ENCODE measurements at regions not wholly inside any gene's neighbourhood (a gene's known extent, or its start where the extent isn't known, plus 50 kb on each side); places are given as distances from the start of the nearest gene placed in this dataset.
"Not testable (repeated sequence)": the region's sequence is repeated elsewhere in the genome, so short reads cannot be mapped to it uniquely, and the experiment has no call there.

GRCh38 chr16:16625140-16625539 lies 246.2 kb downstream of the NPIPA7 start:
- not testable (repeated sequence) for DNase-seq

- DNase-seq: not testable (repeated sequence)
Measured at GRCh38 chr16:16627865-16628264, 248.9 kb downstream of the NPIPA7 start.

GRCh38 chr16:16638231-16638630 lies 259.3 kb downstream of the NPIPA7 start:
- not testable (repeated sequence) for DNase-seq

GRCh38 chr16:16638714-16639113 lies 259.8 kb downstream of the NPIPA7 start:
- not testable (repeated sequence) for DNase-seq

GRCh38 chr16:16643828-16644227 lies 264.9 kb downstream of the NPIPA7 start:
- DNase-seq: not testable (repeated sequence)

GRCh38 chr16:16648002-16648401 lies 269.1 kb downstream of the NPIPA7 start:
- DNase-seq: not testable (repeated sequence)

GRCh38 chr16:16672180-16672812 lies 293.4 kb downstream of the NPIPA7 start:
- DNase-seq: not testable (repeated sequence)

GRCh38 chr16:16674820-16675219 lies 295.9 kb downstream of the NPIPA7 start:
- DNase-seq: not testable (repeated sequence)

- DNase-seq: not testable (repeated sequence)
Measured at GRCh38 chr16:16721849-16722248, 342.9 kb downstream of the NPIPA7 start.

GRCh38 chr16:16722666-16723065 lies 343.7 kb downstream of the NPIPA7 start:
- not testable (repeated sequence) for DNase-seq

- not testable (repeated sequence) for DNase-seq
Measured at GRCh38 chr16:16723819-16724519, 345.0 kb downstream of the NPIPA7 start.

GRCh38 chr16:16727048-16727447 lies 348.1 kb downstream of the NPIPA7 start:
- DNase-seq: not testable (repeated sequence)

- not testable (repeated sequence) for DNase-seq
Measured at GRCh38 chr16:16742573-16742972, 363.6 kb downstream of the NPIPA7 start.

- DNase-seq: not testable (repeated sequence)
Measured at GRCh38 chr16:16754992-16755667, 376.2 kb downstream of the NPIPA7 start.

- DNase-seq: no peak
Measured at GRCh38 chr16:16763449-16763848, 384.5 kb downstream of the NPIPA7 start.

GRCh38 chr16:16770717-16771116 lies 391.8 kb downstream of the NPIPA7 start:
- not testable (repeated sequence) for DNase-seq

GRCh38 chr16:16774389-16774788 lies 395.4 kb downstream of the NPIPA7 start:
- no peak for DNase-seq

- DNase-seq: no peak
Measured at GRCh38 chr16:16778332-16778731, 399.4 kb downstream of the NPIPA7 start.

GRCh38 chr16:16780588-16780987 lies 401.6 kb downstream of the NPIPA7 start:
- no peak for DNase-seq

- DNase-seq: no peak
Measured at GRCh38 chr16:16782153-16782552, 403.2 kb downstream of the NPIPA7 start.

GRCh38 chr16:16788004-16788403 lies 409.1 kb downstream of the NPIPA7 start:
- DNase-seq: no peak

- no peak for DNase-seq
Measured at GRCh38 chr16:16790597-16790996, 411.7 kb downstream of the NPIPA7 start.

GRCh38 chr16:16791051-16791450 lies 412.1 kb downstream of the NPIPA7 start:
- DNase-seq: no peak

GRCh38 chr16:16797239-16797638 lies 418.3 kb downstream of the NPIPA7 start:
- no peak for DNase-seq

All from NCI-H345 (cell line).